DOHH2 (cell line): ENCODE measurements at regions not wholly inside any gene's neighbourhood (a gene's known extent, or its start where the extent isn't known, plus 50 kb on each side); places are given as distances from the start of the nearest gene placed in this dataset.

Experiments
- H3F3A ChIP-seq: fragments of 200-600 bp; sonication (generic), shearing (Covaris generic); 2 replicates; pipeline ENCODE4 v1.6.0; 2016; ENCODE audit warnings: antibody characterized with exemption, mild to moderate bottlenecking; ENCODE audit not compliant: control insufficient read depth, insufficient read depth
- H3K27ac ChIP-seq: fragments of 200-600 bp; sonication (generic); 2 replicates; pipeline ENCODE4 v1.5.1; 2014; ENCODE audit warnings: low read depth, mild to moderate bottlenecking, low read length, moderate library complexity
- H3K27me3 ChIP-seq: fragments of 200-600 bp; sonication (generic); 2 replicates; pipeline ENCODE4 v1.6.1; 2014; ENCODE audit warnings: mild to moderate bottlenecking, low read length, mixed read lengths; ENCODE audit not compliant: control insufficient read depth
- H3K36me3 ChIP-seq: fragments of 200-600 bp; sonication (generic); 2 replicates; pipeline ENCODE4 v1.6.1; 2014; ENCODE audit warnings: mild to moderate bottlenecking, low read length, moderate library complexity, mixed read lengths; ENCODE audit not compliant: control insufficient read depth
- H3K4me1 ChIP-seq: fragments of 200-600 bp; sonication (generic); 2 replicates; pipeline ENCODE4 v1.6.1; 2014; ENCODE audit warnings: mild to moderate bottlenecking, low read length, mixed read lengths; ENCODE audit not compliant: control insufficient read depth
- H3K4me2 ChIP-seq: fragments of 200-600 bp; sonication (generic); 2 replicates; pipeline ENCODE4 v1.6.0; 2014; ENCODE audit warnings: mild to moderate bottlenecking, low read length, moderate library complexity
- H3K4me3 ChIP-seq: fragments of 200-600 bp; sonication (generic); 2 replicates; pipeline ENCODE4 v1.5.1; 2014; ENCODE audit warnings: mild to moderate bottlenecking, low read length, mixed read lengths
- H3K79me2 ChIP-seq: fragments of 200-600 bp; sonication (generic); 2 replicates; pipeline ENCODE4 v1.6.1; 2014; ENCODE audit warnings: mild to moderate bottlenecking, low read length, mixed read lengths; ENCODE audit not compliant: control insufficient read depth
- H3K9me2 ChIP-seq: fragments of 200-600 bp; sonication (generic); replicated peaks from 2 replicates; pipeline ENCODE4 v1.6.1; 2014; ENCODE audit warnings: mild to moderate bottlenecking, low read length, mixed read lengths; ENCODE audit not compliant: control insufficient read depth
- H3K9me3 ChIP-seq: fragments of 200-600 bp; sonication (generic); 2 replicates; pipeline ENCODE4 v1.6.1; 2014; ENCODE audit warnings: antibody characterized with exemption, low read length, mixed read lengths; ENCODE audit not compliant: control insufficient read depth, insufficient read depth
- H4K20me1 ChIP-seq: fragments of 200-600 bp; sonication (generic); 2 replicates; pipeline ENCODE4 v1.6.0; 2014; ENCODE audit warnings: low read depth, mild to moderate bottlenecking, antibody characterized with exemption, low read length, moderate library complexity; ENCODE audit not compliant: control insufficient read depth, insufficient read depth
- CTCF ChIP-seq: fragments of 200-600 bp; sonication (generic); IDR thresholded peaks from one replicate; pipeline ENCODE4 v1.5.1; 2014; ENCODE audit warnings: antibody characterized with exemption, mild to moderate bottlenecking, low read depth, low read length; ENCODE audit not compliant: poor library complexity, severe bottlenecking
- EZH2phosphoT487 ChIP-seq: fragments of 200-600 bp; sonication (generic); IDR thresholded peaks from 2 replicates; pipeline ENCODE4 v1.6.1; 2017; ENCODE audit warnings: borderline replicate concordance, mild to moderate bottlenecking, antibody characterized with exemption, low read length, moderate library complexity, mixed read lengths

GRCh38 chr4:181202240-181202639 is 1041.0 kb upstream of the TENM3 start:
- Histone ChIP-seq H3K36me3 (no peaks in the 10 kb centered on the region), H3K9me3 (no peaks in the 10 kb centered on the region), H3K4me2 (no peak overlapping the region), H3K27me3 (no peaks in the 10 kb centered on the region), H3K27ac (no peak overlapping the region), H3K4me3 (no peak overlapping the region), H3K79me2 (no peaks in the 10 kb centered on the region), H3K4me1 (no peaks in the 10 kb centered on the region), H3K9me2 (no peaks in the 10 kb centered on the region), H4K20me1 (no peaks in the 10 kb centered on the region), H3F3A (no peaks in the 10 kb centered on the region)
- no peak for TF ChIP-seq CTCF
- no peak for TF ChIP-seq EZH2phosphoT487

DNA sequence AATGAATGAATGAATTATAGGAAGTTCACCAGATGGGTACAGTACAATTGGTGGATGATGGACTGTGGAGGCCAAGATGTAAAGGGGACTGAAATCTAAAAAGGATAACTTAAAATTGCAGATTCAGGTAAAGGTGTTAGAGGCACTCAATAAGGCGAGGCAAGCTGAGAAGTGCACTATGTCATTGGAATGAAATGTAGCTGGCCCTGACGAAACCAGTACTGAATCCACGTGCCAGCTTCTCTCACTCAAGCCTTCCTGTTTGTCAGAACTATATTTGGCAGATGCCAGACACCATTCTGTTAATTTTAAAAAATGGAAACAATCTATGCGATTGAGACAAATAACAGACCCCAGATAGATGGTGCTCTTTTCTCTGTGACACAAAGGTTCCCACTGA is 1039.1 kb upstream of the TENM3 start:
- H3K27me3 ChIP-seq = no peaks in the 10 kb centered on the region
- TF ChIP-seq CTCF = no peak
- TF ChIP-seq EZH2phosphoT487 = no peak
- H3K9me3 ChIP-seq = no peaks in the 10 kb centered on the region
- no peaks in the 10 kb centered on the region for H4K20me1 ChIP-seq
- H3K4me3 ChIP-seq = no peak overlapping the region
- H3K4me1 ChIP-seq = no peaks in the 10 kb centered on the region
- no peak overlapping the region for H3K27ac ChIP-seq
- no peak overlapping the region for H3K4me2 ChIP-seq
- H3K79me2 ChIP-seq = no peaks in the 10 kb centered on the region
- no peaks in the 10 kb centered on the region for H3F3A ChIP-seq
- H3K36me3 ChIP-seq = no peaks in the 10 kb centered on the region
- H3K9me2 ChIP-seq = no peaks in the 10 kb centered on the region

DNA sequence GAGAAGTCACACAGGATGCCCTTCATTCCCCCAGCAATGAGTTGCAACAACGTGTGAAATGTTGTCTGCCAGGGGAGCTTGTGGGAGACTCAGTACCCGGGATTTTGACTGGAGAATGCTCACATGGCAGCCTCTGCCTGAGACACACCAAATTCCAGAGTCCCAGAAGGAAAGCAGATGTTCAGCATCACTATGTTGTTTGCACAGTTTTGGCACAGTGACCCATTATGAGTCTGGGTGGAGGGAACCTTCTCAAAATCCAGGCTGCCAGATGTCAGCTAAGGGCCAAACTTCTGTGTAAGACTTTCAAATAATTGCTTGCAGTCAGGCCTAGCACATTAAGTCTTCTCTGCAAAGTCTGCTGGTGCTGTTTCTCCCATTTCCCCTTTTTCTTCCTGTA is 1029.7 kb upstream of the TENM3 start:
- no peak for TF ChIP-seq EZH2phosphoT487
- no peak for TF ChIP-seq CTCF
- Histone ChIP-seq H3K4me1 (no peaks in the 10 kb centered on the region), H3K27ac (no peak overlapping the region), H3F3A (no peaks in the 10 kb centered on the region), H3K36me3 (no peaks in the 10 kb centered on the region), H3K9me3 (no peaks in the 10 kb centered on the region), H3K79me2 (no peaks in the 10 kb centered on the region), H3K4me3 (no peak overlapping the region), H4K20me1 (no peaks in the 10 kb centered on the region), H3K4me2 (no peak overlapping the region), H3K9me2 (no peaks in the 10 kb centered on the region), H3K27me3 (no peaks in the 10 kb centered on the region)

DNA sequence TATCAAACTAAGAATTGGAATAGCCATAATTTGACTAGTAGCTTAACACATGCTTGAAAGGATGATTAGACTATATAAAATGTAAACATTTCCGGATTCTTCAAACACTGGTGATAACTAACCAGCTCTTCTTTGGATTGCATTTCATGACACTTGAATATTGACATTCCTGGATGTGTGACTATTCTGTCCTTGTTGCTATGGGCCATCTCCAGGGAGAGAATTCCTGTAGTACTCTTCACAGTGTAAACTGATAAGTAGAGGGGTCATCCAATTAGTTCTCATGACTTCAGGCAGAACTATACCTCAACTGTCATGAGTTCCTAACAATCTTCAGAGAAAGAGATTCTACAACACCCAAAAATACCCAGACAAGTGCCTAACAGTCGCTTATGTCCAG is 1026.7 kb upstream of the TENM3 start:
- Histone ChIP-seq H3K9me3 (no peaks in the 10 kb centered on the region), H3F3A (no peaks in the 10 kb centered on the region), H3K4me1 (no peaks in the 10 kb centered on the region), H3K27ac (no peak overlapping the region), H4K20me1 (no peaks in the 10 kb centered on the region), H3K27me3 (no peaks in the 10 kb centered on the region), H3K36me3 (no peaks in the 10 kb centered on the region), H3K9me2 (no peaks in the 10 kb centered on the region), H3K4me2 (no peak overlapping the region), H3K4me3 (no peak overlapping the region), H3K79me2 (no peaks in the 10 kb centered on the region)
- TF ChIP-seq EZH2phosphoT487 (no peak), CTCF (no peak)
